ENCODE measurements at regions not wholly inside any gene's neighbourhood (a gene's known extent, or its start where the extent isn't known, plus 50 kb on each side); places are given as distances from the start of the nearest gene placed in this dataset.

DNA sequence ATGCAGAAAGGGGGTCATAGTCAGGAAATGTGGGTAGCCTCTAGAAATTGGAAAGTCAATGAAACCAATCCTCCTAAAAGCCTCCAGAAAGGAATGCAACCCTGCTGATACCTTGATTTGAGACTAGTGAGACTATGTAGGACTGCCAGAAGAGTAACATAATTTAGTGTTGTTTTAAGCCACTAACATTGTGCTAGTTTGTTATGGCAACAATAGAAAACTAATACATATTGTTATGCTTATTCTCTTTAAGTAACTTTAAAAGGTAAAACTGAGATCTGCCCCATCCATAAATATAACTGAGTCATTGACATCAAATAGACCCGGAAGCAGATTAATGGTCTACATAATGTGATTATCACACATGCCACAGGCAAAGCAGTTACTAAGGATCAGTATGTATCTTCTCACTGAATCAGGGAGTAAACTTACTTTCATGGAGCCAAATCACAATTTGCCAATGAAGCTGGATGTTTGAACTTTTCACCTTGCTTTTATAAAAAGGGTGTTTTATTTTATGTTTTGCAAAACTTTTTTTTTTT is 146.4 kb upstream of the TMEM106B start:
- H3K9me3 ChIP-seq: no peaks in the 10 kb centered on the region
- peaks cover 8% of the 10 kb centered on the region; the same call in 1 of the 2 replicates for H3K4me1 ChIP-seq
- no peaks in the 10 kb centered on the region for H3K36me3 ChIP-seq (ENCODE audit: control insufficient read depth, insufficient read depth, low read length)
- H3K4me1 Mint-ChIP-seq (ENCODE audit: low read depth, unreplicated experiment): peaks cover 13% of the 10 kb centered on the region
- no TSS peak for BruUV-seq (replicated peaks)
- intact Hi-C loops (cut with micrococcal nuclease; ENCODE audit: unreplicated experiment): no loop called here
- no peak for DNase-seq
- no peak overlapping the region for H3K27ac Mint-ChIP-seq (ENCODE audit: unreplicated experiment)
- no peak overlapping the region for H3K4me3 Mint-ChIP-seq (ENCODE audit: unreplicated experiment)
- no peaks in the 10 kb centered on the region for H3K9me3 Mint-ChIP-seq (ENCODE audit: unreplicated experiment)
- H3K4me3 ChIP-seq (ENCODE audit: low read depth, low read length): no peak overlapping the region
- no peaks in the 10 kb centered on the region for H3K27me3 ChIP-seq (replicated peaks; ENCODE audit: control insufficient read depth, insufficient read depth, low read length)
- POLR2A ChIA-PET: no interaction called here
- H3K27me3 Mint-ChIP-seq (ENCODE audit: insufficient read depth, unreplicated experiment): no peaks in the 10 kb centered on the region
- TF ChIP-seq CTCF (IDR thresholded peaks at IDR 0.05; ENCODE audit: insufficient read depth in 1 of 2, low read depth in 1 of 2, low read length in 1 of 2, severe bottlenecking in 1 of 2, unreplicated experiment in 1 of 2): no peak
- CTCF ChIA-PET: no interaction called here
- no peaks in the 10 kb centered on the region for H3K36me3 Mint-ChIP-seq (ENCODE audit: insufficient read depth, unreplicated experiment)

- Histone ChIP-seq H3K4me1 (peaks cover 12% of the 10 kb centered on the region; the same call in 1 of the 2 replicates), H3K4me3 (ENCODE audit: low read depth, low read length) (no peak overlapping the region), H3K9me3 (no peaks in the 10 kb centered on the region), H3K36me3 (ENCODE audit: control insufficient read depth, insufficient read depth, low read length) (no peaks in the 10 kb centered on the region), H3K27me3 (replicated peaks; ENCODE audit: control insufficient read depth, insufficient read depth, low read length) (no peaks in the 10 kb centered on the region)
- Mint-ChIP-seq H3K27me3 (ENCODE audit: insufficient read depth, unreplicated experiment) (no peaks in the 10 kb centered on the region), H3K27ac (ENCODE audit: unreplicated experiment) (peak overlapping the region; percentile 11), H3K4me3 (ENCODE audit: unreplicated experiment) (no peak overlapping the region), H3K36me3 (ENCODE audit: insufficient read depth, unreplicated experiment) (no peaks in the 10 kb centered on the region), H3K9me3 (ENCODE audit: unreplicated experiment) (no peaks in the 10 kb centered on the region), H3K4me1 (ENCODE audit: low read depth, unreplicated experiment) (peaks cover 13% of the 10 kb centered on the region)
- no TSS peak for BruUV-seq (replicated peaks)
- POLR2A ChIA-PET: no interaction called here
- TF ChIP-seq CTCF (IDR thresholded peaks at IDR 0.05; ENCODE audit: insufficient read depth in 1 of 2, low read depth in 1 of 2, low read length in 1 of 2, severe bottlenecking in 1 of 2, unreplicated experiment in 1 of 2): no peak
- DNase-seq: no peak
- intact Hi-C loops (cut with micrococcal nuclease; ENCODE audit: unreplicated experiment): loop anchor here (2.0 kb wide), 1 partner anchor 639 kb away; no protein-coding TSS in a partner anchor
- CTCF ChIA-PET: no interaction called here
Observed at GRCh38 chr7:12066004-12066403, 145.1 kb upstream of the TMEM106B start.

DNA sequence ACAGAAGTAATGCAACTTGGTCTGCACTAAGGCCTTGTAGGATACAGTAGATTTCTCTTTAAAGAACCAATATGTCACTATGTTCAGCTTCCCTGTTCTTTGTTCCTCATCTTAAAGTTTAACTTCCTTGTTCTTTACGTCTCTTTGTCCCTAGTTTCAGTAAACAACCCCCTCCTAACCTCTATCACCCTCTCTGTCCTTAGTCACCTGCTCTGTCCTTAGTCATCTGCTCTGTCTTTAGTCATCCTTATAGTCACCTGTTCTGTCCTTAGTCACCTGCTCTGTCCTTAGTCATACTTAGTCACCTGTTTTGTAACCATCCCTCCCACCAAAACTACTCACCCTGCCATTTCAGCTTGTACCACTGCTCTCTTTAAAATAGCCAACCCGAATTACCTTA is 144.6 kb upstream of the TMEM106B start:
- no TSS peak for BruUV-seq (replicated peaks)
- H3K9me3 Mint-ChIP-seq (ENCODE audit: unreplicated experiment): no peaks in the 10 kb centered on the region
- Histone ChIP-seq H3K9me3 (no peaks in the 10 kb centered on the region), H3K36me3 (ENCODE audit: control insufficient read depth, insufficient read depth, low read length) (no peaks in the 10 kb centered on the region), H3K27me3 (replicated peaks; ENCODE audit: control insufficient read depth, insufficient read depth, low read length) (no peaks in the 10 kb centered on the region), H3K4me3 (ENCODE audit: low read depth, low read length) (no peak overlapping the region), H3K4me1 (peaks cover 12% of the 10 kb centered on the region; the same call in 1 of the 2 replicates)
- ChIA-PET CTCF (no interaction called here), POLR2A (no interaction called here)
- no peaks in the 10 kb centered on the region for H3K27me3 Mint-ChIP-seq (ENCODE audit: insufficient read depth, unreplicated experiment)
- no peak for DNase-seq
- peak overlapping the region; percentile 11 for H3K27ac Mint-ChIP-seq (ENCODE audit: unreplicated experiment)
- peaks cover 13% of the 10 kb centered on the region for H3K4me1 Mint-ChIP-seq (ENCODE audit: low read depth, unreplicated experiment)
- no peak for TF ChIP-seq CTCF (IDR thresholded peaks at IDR 0.05; ENCODE audit: insufficient read depth in 1 of 2, low read depth in 1 of 2, low read length in 1 of 2, severe bottlenecking in 1 of 2, unreplicated experiment in 1 of 2)
- intact Hi-C loops (cut with micrococcal nuclease; ENCODE audit: unreplicated experiment): loop anchor here (2.0 kb wide), 1 partner anchor 640 kb away; no protein-coding TSS in a partner anchor
- H3K36me3 Mint-ChIP-seq (ENCODE audit: insufficient read depth, unreplicated experiment): no peaks in the 10 kb centered on the region
- no peak overlapping the region for H3K4me3 Mint-ChIP-seq (ENCODE audit: unreplicated experiment)

All from Caco-2 (cell line).